Activated T-helper 2 cell treated with anti-CD3 and anti-CD28 coated beads, Interferon-gamma antibody, Interleukin-2, Interleukin-4, amounts not matched to agents 10 μg/mL and 5 μg/mL and 100 μg/mL, durations not matched to agents 14 hours and 24 hours and 36 hours (primary cell): ENCODE measurements at regions not wholly inside any gene's neighbourhood (a gene's known extent, or its start where the extent isn't known, plus 50 kb on each side); places are given as distances from the start of the nearest gene placed in this dataset.
"Not testable (repeated sequence)": the region's sequence is repeated elsewhere in the genome, so short reads cannot be mapped to it uniquely, and the experiment has no call there.

Experiments used
- DNase-seq: peaks from one replicate; pipeline ENCODE4 v3.0.0; 2021; ENCODE audit warnings: low spot score
- H3K27ac Mint-ChIP-seq: one replicate; pipeline ENCODE4 v1.8.0; 2021; ENCODE audit warnings: mixed read lengths
- H3K27me3 Mint-ChIP-seq: one replicate; pipeline ENCODE4 v1.8.0; 2021; ENCODE audit warnings: low read depth, mixed read lengths
- H3K36me3 Mint-ChIP-seq: one replicate; pipeline ENCODE4 v1.8.0; 2021; ENCODE audit warnings: low read depth, mixed read lengths
- H3K4me1 Mint-ChIP-seq: one replicate; pipeline ENCODE4 v1.8.0; 2021; ENCODE audit warnings: low read depth, mixed read lengths
- H3K4me3 Mint-ChIP-seq: one replicate; pipeline ENCODE4 v1.8.0; 2021; ENCODE audit warnings: low read depth, mild to moderate bottlenecking, moderate library complexity, mixed read lengths
- H3K9me3 Mint-ChIP-seq: one replicate; pipeline ENCODE4 v1.8.0; 2021; ENCODE audit warnings: mixed read lengths
- intact Hi-C: fragments of 100-400 bp; cut with micrococcal nuclease; formaldehyde crosslinking; loops from one replicate; pipeline ENCODE4 v1.15.1; 2023

DNA sequence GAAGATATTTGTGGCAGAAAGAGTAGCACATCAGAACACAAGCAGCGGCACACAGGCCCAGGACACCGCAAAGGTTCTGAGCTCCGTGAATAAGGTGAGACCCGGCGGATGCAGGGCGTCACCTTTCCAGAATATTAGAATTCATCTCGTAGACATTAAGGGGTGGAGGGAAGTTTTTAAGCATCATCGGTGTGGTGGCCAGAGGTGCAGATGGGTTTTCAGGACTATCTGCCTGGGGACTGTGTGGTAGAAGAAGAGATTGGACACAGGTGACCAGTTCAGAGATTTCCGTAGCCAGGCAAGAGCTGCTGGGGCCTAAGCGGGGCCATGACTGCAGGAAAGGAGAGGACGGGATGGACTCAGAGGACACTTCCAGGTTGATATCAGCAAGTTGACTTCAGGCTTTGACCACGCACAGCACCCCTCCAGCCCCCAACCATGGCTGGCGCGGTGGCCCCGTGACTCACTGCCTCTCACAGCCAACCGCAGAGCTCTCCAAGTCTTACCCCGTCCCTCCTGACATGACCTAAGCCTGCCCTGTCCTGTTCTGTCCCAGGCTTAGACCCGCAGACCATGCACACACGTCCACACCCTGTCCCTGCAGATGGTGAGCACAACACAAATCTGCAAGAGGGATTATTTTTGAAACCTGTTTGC, 97.2 kb downstream of the OAT start:
- H3K4me3 Mint-ChIP-seq: no peak overlapping the region
- H3K9me3 Mint-ChIP-seq: no peaks in the 10 kb centered on the region
- no peak for DNase-seq
- H3K4me1 Mint-ChIP-seq: no peaks in the 10 kb centered on the region
- no peaks in the 10 kb centered on the region for H3K36me3 Mint-ChIP-seq
- H3K27me3 Mint-ChIP-seq: no peaks in the 10 kb centered on the region
- intact Hi-C loops: no loop called here
- H3K27ac Mint-ChIP-seq: no peak overlapping the region

GRCh38 chr10:124320778-124321432, 97.8 kb downstream of the OAT start:
- intact Hi-C loops: no loop called here
- H3K4me3 Mint-ChIP-seq: no peak overlapping the region
- no peak overlapping the region for H3K27ac Mint-ChIP-seq
- DNase-seq: no peak
- no peaks in the 10 kb centered on the region for H3K4me1 Mint-ChIP-seq
- H3K36me3 Mint-ChIP-seq: no peaks in the 10 kb centered on the region
- no peaks in the 10 kb centered on the region for H3K9me3 Mint-ChIP-seq
- H3K27me3 Mint-ChIP-seq: no peaks in the 10 kb centered on the region

DNA sequence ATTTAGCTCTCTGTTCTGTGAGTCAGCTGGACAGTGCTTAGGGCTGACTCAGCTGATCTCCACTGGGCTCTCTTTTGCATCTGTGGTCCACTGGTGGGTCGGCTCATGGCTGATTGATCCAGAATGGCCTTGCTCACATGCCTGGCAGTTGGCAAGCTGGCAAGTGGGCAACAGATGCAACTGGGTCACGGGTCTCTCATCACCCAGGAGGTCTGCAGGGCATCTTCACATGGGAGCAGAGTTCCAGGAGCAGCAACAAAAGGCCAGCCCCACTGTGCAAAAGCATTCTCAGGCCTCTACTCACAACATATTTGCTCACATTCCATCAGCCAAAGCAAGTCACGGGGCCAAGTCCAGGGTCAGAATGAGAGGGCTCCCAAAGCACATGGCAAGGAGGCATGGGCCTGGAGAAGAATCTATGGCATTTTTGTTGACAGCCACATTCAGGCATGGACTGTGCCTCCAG, 98.8 kb downstream of the OAT start:
- no peaks in the 10 kb centered on the region for H3K36me3 Mint-ChIP-seq
- intact Hi-C loops: no loop called here

GRCh38 chr10:124319520-124319919, 99.2 kb downstream of the OAT start:
- H3K4me1 Mint-ChIP-seq, intact Hi-C loops, H3K27me3 Mint-ChIP-seq, H3K36me3 Mint-ChIP-seq, DNase-seq, H3K4me3 Mint-ChIP-seq, H3K9me3 Mint-ChIP-seq, H3K27ac Mint-ChIP-seq: not testable (repeated sequence)

More for the DNA sequence above, 98.8 kb downstream of the OAT start:
- DNase-seq: no peak
- Mint-ChIP-seq H3K9me3 (peaks cover 3% of the 10 kb centered on the region), H3K27me3 (no peaks in the 10 kb centered on the region), H3K4me3 (no peak overlapping the region), H3K4me1 (peaks cover 2% of the 10 kb centered on the region), H3K27ac (no peak overlapping the region)

- H3K36me3 Mint-ChIP-seq: no peaks in the 10 kb centered on the region
- H3K27me3 Mint-ChIP-seq: no peaks in the 10 kb centered on the region
- intact Hi-C loops: no loop called here
- peaks cover 2% of the 10 kb centered on the region for H3K4me1 Mint-ChIP-seq
- H3K27ac Mint-ChIP-seq: no peak overlapping the region
- peaks cover 7% of the 10 kb centered on the region for H3K9me3 Mint-ChIP-seq
- no peak overlapping the region for H3K4me3 Mint-ChIP-seq
- no peak for DNase-seq
Measured at GRCh38 chr10:124318811-124319210, 99.9 kb downstream of the OAT start.

DNA sequence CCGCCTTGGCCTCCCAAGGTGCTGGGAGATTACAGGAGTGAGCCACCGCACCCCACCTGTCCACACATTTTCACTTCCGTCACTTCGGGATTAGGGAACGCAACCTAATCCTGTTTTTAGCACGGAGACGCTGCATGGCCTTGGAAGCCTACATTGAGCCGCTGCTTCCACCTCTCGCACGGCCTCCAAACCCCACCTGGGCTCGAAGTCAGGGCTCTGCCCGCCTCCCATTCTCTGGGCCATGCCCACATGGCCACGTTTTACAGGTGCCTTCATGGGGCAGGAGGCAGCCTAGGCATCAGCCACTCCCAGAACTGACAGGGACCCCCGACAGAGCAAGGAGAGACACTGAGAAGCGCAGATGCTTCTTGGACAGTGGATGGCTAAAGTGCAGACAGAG, 100.6 kb downstream of the OAT start:
- Mint-ChIP-seq H3K27ac (no peak overlapping the region), H3K4me1 (peaks cover 2% of the 10 kb centered on the region), H3K36me3 (no peaks in the 10 kb centered on the region), H3K9me3 (peaks cover 7% of the 10 kb centered on the region), H3K4me3 (no peak overlapping the region), H3K27me3 (no peaks in the 10 kb centered on the region)
- no peak for DNase-seq
- intact Hi-C loops: no loop called here

GRCh38 chr10:124316326-124316725, 102.4 kb downstream of the OAT start:
- H3K36me3 Mint-ChIP-seq: no peaks in the 10 kb centered on the region
- peaks cover 7% of the 10 kb centered on the region for H3K9me3 Mint-ChIP-seq
- H3K4me1 Mint-ChIP-seq: peaks cover 2% of the 10 kb centered on the region
- no peak for DNase-seq
- no peak overlapping the region for H3K4me3 Mint-ChIP-seq
- H3K27me3 Mint-ChIP-seq: no peaks in the 10 kb centered on the region
- intact Hi-C loops: no loop called here
- no peak overlapping the region for H3K27ac Mint-ChIP-seq

DNA sequence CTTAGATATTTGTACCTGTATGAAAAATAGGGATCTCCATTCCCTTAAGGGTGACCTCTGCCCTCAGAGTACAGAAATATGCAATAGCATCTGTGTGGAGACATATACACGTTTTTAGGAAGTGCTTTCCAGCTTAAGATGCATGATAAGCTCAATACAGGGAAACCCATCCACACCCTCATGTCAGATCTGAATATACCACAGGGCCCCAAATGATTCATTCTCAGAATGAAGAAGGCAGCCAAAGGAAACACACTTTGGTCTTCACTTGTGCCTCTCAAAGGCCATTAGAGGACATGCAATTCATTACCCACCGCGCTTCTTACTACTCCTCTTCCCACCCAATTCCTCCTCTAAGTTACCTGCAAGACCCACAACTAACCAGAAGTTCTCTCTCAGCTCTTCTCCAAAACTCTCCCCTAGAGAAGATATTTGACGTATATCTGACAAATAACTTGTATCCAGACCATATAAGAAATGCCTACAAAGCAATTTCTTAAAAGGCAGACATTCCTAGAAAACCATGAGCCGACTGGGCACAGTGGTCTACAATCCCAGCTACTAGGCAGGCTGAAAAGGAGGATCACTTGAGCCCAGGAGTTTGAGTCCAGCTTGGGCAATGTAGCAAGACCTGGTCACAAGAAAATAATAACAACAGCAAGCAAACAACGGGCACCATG, 103.0 kb downstream of the OAT start:
- intact Hi-C loops: no loop called here
- Mint-ChIP-seq H3K9me3 (peaks cover 7% of the 10 kb centered on the region), H3K4me3 (no peak overlapping the region), H3K27me3 (no peaks in the 10 kb centered on the region), H3K36me3 (no peaks in the 10 kb centered on the region), H3K27ac (no peak overlapping the region), H3K4me1 (peaks cover 2% of the 10 kb centered on the region)
- DNase-seq: no peak

DNA sequence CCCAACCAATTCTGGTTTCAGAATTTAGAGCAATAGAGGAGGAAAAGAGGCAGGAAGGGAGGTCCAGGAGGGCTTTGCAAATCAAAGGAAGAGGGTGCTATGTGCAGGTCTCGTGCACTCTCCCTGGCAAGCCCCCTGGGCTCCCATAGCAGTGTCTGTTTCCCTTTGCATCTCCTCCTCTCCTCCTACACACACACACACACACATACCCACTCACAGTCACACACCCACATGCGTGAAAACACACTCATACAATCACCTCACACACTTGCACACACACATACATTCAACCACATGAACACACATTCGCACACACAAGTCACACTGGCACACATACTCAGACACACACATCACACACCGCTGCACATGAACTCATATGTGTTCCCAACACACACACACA, 105.3 kb downstream of the OAT start:
- no peak for DNase-seq
- Mint-ChIP-seq H3K27ac (no peak overlapping the region), H3K4me1 (peaks cover 2% of the 10 kb centered on the region), H3K36me3 (no peaks in the 10 kb centered on the region), H3K4me3 (no peak overlapping the region), H3K27me3 (no peaks in the 10 kb centered on the region), H3K9me3 (peaks cover 7% of the 10 kb centered on the region)
- intact Hi-C loops: no loop called here

DNA sequence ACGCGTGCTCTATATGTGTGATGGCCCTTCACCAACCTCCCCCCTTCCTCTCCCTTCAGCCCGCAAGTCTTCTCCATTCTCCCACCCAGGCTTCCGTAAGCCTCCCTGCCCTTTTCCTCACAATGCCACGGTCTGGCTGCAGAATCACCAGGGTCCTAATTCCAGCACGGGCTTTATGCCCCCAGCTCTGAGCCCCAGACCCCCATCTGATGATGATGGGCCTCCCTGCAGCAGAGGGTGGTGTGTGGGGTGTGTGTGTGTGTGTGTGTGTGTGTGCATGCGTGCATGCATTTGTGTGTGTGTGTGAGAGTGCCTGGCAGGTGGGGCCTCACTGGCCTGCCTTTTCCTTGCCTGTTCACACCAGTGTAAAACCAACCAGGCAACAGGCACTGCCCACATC, 109.9 kb downstream of the OAT start:
- H3K27me3 Mint-ChIP-seq: no peaks in the 10 kb centered on the region
- no peak overlapping the region for H3K4me3 Mint-ChIP-seq
- intact Hi-C loops: no loop called here
- no peak for DNase-seq
- H3K9me3 Mint-ChIP-seq: no peaks in the 10 kb centered on the region
- no peaks in the 10 kb centered on the region for H3K4me1 Mint-ChIP-seq
- no peak overlapping the region for H3K27ac Mint-ChIP-seq
- no peaks in the 10 kb centered on the region for H3K36me3 Mint-ChIP-seq

DNA sequence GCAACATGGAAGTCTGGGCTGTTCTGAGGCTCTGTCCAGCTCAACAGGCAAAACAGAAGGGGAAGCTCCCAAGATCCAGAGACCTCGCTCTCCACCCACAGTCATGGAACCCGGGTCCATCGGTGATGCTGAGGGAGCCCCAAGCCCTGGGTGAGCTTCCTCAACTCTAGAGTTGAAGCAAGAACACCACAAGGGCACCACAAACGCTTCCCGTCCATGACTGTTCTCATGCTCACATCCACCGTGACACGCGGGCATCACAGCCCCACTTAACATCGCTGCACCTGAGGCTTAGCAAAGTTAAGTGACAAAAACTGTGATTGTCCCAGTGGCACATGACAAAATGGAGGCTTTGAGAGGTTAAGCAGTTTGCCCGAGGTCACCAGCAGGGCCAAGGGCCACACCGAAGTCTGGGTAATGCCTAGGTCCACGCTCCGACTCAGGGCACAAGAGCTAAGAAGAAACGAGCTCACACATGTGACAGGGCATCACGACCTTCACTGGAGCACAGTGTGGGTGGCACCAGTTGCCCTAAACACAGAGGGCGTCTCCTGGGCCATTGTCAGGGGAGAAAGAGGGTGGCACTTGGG, 110.6 kb downstream of the OAT start:
- Mint-ChIP-seq H3K9me3 (no peaks in the 10 kb centered on the region), H3K36me3 (no peaks in the 10 kb centered on the region), H3K27me3 (no peaks in the 10 kb centered on the region), H3K4me1 (no peaks in the 10 kb centered on the region), H3K4me3 (no peak overlapping the region), H3K27ac (no peak overlapping the region)
- intact Hi-C loops: no loop called here
- DNase-seq: no peak

GRCh38 chr10:124307591-124307990, 111.1 kb downstream of the OAT start:
- Mint-ChIP-seq H3K27me3 (no peaks in the 10 kb centered on the region), H3K4me3 (no peak overlapping the region), H3K27ac (no peak overlapping the region), H3K9me3 (no peaks in the 10 kb centered on the region), H3K36me3 (no peaks in the 10 kb centered on the region), H3K4me1 (no peaks in the 10 kb centered on the region)
- no peak for DNase-seq
- intact Hi-C loops: no loop called here

DNA sequence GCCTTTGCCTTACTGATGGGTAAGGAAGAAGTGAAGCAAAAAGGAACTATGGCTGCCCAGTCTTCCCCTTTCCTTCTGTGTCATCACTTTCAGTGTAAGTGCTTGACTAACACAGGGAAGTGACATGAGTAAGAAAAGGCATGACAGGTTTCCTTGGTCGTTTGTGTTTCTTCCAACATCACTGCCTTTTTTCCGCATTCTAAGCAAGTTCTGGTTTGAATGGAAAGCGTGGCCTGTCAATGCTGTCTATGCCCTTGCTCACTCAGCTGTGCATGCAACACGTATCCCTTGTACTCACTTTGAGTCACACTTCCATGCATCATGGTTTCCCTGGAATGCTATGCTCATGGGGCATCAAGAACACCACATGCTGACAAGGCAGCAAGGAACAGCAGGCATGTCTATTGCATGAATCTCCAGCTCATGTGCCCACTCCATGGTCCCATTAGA, 111.8 kb downstream of the OAT start:
- H3K27me3 Mint-ChIP-seq: no peaks in the 10 kb centered on the region
- H3K9me3 Mint-ChIP-seq: no peaks in the 10 kb centered on the region
- no peaks in the 10 kb centered on the region for H3K36me3 Mint-ChIP-seq
- no peaks in the 10 kb centered on the region for H3K4me1 Mint-ChIP-seq
- DNase-seq: no peak
- intact Hi-C loops: no loop called here
- no peak overlapping the region for H3K27ac Mint-ChIP-seq
- H3K4me3 Mint-ChIP-seq: no peak overlapping the region
